Sigmoid colon (tissue), 3 donors: ENCODE measurements at regions not wholly inside any gene's neighbourhood (a gene's known extent, or its start where the extent isn't known, plus 50 kb on each side); places are given as distances from the start of the nearest gene placed in this dataset.

Source experiments
- POLR2A ChIP-seq, 2 donors: fragments of 450-650 bp; IDR thresholded peaks; one replicate each; pipeline ENCODE4 v1.6.1; 2016; ENCODE audit warnings: antibody characterized with exemption in 2 of 2, mild to moderate bottlenecking in 2 of 2, moderate library complexity in 2 of 2
- TF ChIP-seq, protein P1 (sequence below), 4 experiments: fragments of 450-650 bp in 3 of 4; fragments of 200-600 bp in 1 of 4; IDR thresholded peaks; one replicate each; pipeline ENCODE4 v1.5.1; 2016 to 2019; ENCODE audit warnings: antibody characterized with exemption in 4 of 4, mild to moderate bottlenecking in 3 of 4, moderate library complexity in 2 of 4

- TF ChIP-seq, protein P1, sequence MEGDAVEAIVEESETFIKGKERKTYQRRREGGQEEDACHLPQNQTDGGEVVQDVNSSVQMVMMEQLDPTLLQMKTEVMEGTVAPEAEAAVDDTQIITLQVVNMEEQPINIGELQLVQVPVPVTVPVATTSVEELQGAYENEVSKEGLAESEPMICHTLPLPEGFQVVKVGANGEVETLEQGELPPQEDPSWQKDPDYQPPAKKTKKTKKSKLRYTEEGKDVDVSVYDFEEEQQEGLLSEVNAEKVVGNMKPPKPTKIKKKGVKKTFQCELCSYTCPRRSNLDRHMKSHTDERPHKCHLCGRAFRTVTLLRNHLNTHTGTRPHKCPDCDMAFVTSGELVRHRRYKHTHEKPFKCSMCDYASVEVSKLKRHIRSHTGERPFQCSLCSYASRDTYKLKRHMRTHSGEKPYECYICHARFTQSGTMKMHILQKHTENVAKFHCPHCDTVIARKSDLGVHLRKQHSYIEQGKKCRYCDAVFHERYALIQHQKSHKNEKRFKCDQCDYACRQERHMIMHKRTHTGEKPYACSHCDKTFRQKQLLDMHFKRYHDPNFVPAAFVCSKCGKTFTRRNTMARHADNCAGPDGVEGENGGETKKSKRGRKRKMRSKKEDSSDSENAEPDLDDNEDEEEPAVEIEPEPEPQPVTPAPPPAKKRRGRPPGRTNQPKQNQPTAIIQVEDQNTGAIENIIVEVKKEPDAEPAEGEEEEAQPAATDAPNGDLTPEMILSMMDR (IDR thresholded peaks at IDR 0.05) = no peak
- no peak for TF ChIP-seq POLR2A (IDR thresholded peaks at IDR 0.05)
Observed at GRCh38 chr2:66273933-66274490, 160.9 kb upstream of the MEIS1 start.
